PC-9 (cell line): ENCODE measurements at regions not wholly inside any gene's neighbourhood (a gene's known extent, or its start where the extent isn't known, plus 50 kb on each side); places are given as distances from the start of the nearest gene placed in this dataset.

Experiments
- CTCF ChIP-seq: fragments of 200-600 bp; sonication (generic); conservative IDR thresholded peaks from 2 replicates; pipeline ENCODE4 v1.6.1; 2017; ENCODE audit warnings: mixed run types, antibody characterized with exemption, mild to moderate bottlenecking, moderate library complexity
- EZH2 ChIP-seq: fragments of 200-600 bp; sonication (generic); IDR thresholded peaks from 2 replicates; pipeline ENCODE4 v1.8.0; 2017; ENCODE audit warnings: antibody characterized with exemption, low read depth

- TF ChIP-seq CTCF (no peak), EZH2 (no peak)
These were observed 271.7 kb upstream of the PSMD7 start for GRCh38 chr16:74024953-74025352.
